K562 (cell line): ENCODE measurements at regions not wholly inside any gene's neighbourhood (a gene's known extent, or its start where the extent isn't known, plus 50 kb on each side); places are given as distances from the start of the nearest gene placed in this dataset.

Source experiments
- ATAC-seq: fragments of 200-7000 bp; cut with Tn5 transposase; 3 replicates; pipeline ENCODE4 v1.9.1; 2020; ENCODE audit warnings: moderate library complexity
- BruUV-seq: library from RNA; stranded (reverse); fragments of 400-500 nt; replicated peaks from 2 replicates; lab custom pipeline; 2021; lab: Mats Ljungman, UMichigan
- CTCF ChIA-PET: fragments of 300-600 bp; formaldehyde crosslinking; extraction: SDS; loops from one replicate; lab custom pipeline; 2021; ENCODE audit warnings: low intra/inter-chr PET ratio; lab: Yijun Ruan, JAX
- POLR2A ChIA-PET: fragments of 300-600, 350-650 bp; sonication (Branson Sonifier 250); formaldehyde crosslinking; extraction: SDS; loops from one replicate; lab custom pipeline; 2021; ENCODE audit warnings: antibody characterized with exemption, inconsistent platforms; lab: Yijun Ruan, JAX
- DNase-seq, 4 experiments: peaks; one replicate each; pipeline versions ENCODE4 v3.0.0 to v3.0.0-alpha.2; 2011 to 2018; ENCODE audit warnings: low spot score in 3 of 4, mixed read lengths in 3 of 4; ENCODE audit errors: extremely low read depth in 1 of 4
- FAIRE-seq: peaks from 2 replicates; lab custom pipeline; 2011; peaks lifted over from hg19 to GRCh38; lab: Jason Lieb, UNC
- H2AFZ ChIP-seq: 2 replicates; pipeline ENCODE4 v1.6.0; 2011; ENCODE audit warnings: low read depth, low read length, control low read depth, inconsistent platforms
- H3K27ac ChIP-seq: fragments of 200-600 bp; 3 replicates; pipeline ENCODE4 v1.8.0; 2011; ENCODE audit warnings: low read depth, mild to moderate bottlenecking, control low read depth, inconsistent platforms, low read length, moderate library complexity, mixed read lengths; ENCODE audit errors: extremely low read depth
- H3K27me3 ChIP-seq, 2 experiments: fragments of 300-600 bp in 1 of 2; 2 replicates in 1 of 2; 3 replicates in 1 of 2; pipeline versions ENCODE4 v1.6.0 to v1.8.0; 2011; ENCODE audit warnings: inconsistent platforms in 2 of 2, low read length in 2 of 2, mild to moderate bottlenecking in 1 of 2, mixed read lengths in 1 of 2, moderate library complexity in 1 of 2; ENCODE audit not compliant: control insufficient read depth in 2 of 2, insufficient read depth in 2 of 2
- H3K36me3 ChIP-seq: fragments of 300-600 bp; 3 replicates; pipeline ENCODE4 v1.8.0; 2011; ENCODE audit warnings: mild to moderate bottlenecking, low read length, inconsistent platforms; ENCODE audit not compliant: control insufficient read depth, insufficient read depth
- H3K4me1 ChIP-seq, 2 experiments: fragments of 200-600 bp in 1 of 2; replicated peaks in 1 of 2; 2 replicates in 1 of 2; 3 replicates in 1 of 2; pipeline versions ENCODE4 v1.5.1 to v1.8.0; 2011; ENCODE audit warnings: inconsistent platforms in 2 of 2, low read length in 2 of 2, mild to moderate bottlenecking in 1 of 2, mixed read lengths in 1 of 2, moderate library complexity in 1 of 2; ENCODE audit not compliant: control insufficient read depth in 2 of 2, insufficient read depth in 2 of 2
- H3K4me2 ChIP-seq: 2 replicates; pipeline ENCODE4 v1.6.1; 2011; ENCODE audit warnings: low read length, control low read depth, inconsistent platforms, mixed read lengths; ENCODE audit not compliant: insufficient read depth
- H3K4me3 ChIP-seq: fragments of 200-600 bp; sonication (generic), shearing (Covaris generic); 2 replicates; pipeline ENCODE4 v1.5.1; 2016; ENCODE audit warnings: control low read depth, inconsistent platforms
- H3K79me2 ChIP-seq: fragments of 200-600 bp; 3 replicates; pipeline ENCODE4 v1.8.0; 2011; ENCODE audit warnings: low read length, inconsistent platforms; ENCODE audit not compliant: control insufficient read depth, insufficient read depth
- H3K9ac ChIP-seq, 2 experiments: 2 replicates each; pipeline versions ENCODE4 v1.6.0 to v1.6.1; 2011; ENCODE audit warnings: low read depth in 2 of 2, low read length in 2 of 2, control low read depth in 1 of 2, inconsistent platforms in 1 of 2, mild to moderate bottlenecking in 1 of 2, mixed read lengths in 1 of 2; ENCODE audit not compliant: insufficient read depth in 1 of 2
- H3K9me1 ChIP-seq: one replicate; pipeline ENCODE4 v1.6.0; 2011; ENCODE audit warnings: inconsistent platforms, mild to moderate bottlenecking, low read length, moderate library complexity; ENCODE audit not compliant: control insufficient read depth, insufficient read depth
- H3K9me3 ChIP-seq: replicated peaks from 2 replicates; pipeline ENCODE4 v1.5.1; 2011; ENCODE audit warnings: low read depth, low read length, inconsistent platforms; ENCODE audit not compliant: control insufficient read depth, insufficient read depth
- H4K20me1 ChIP-seq: replicated peaks from 2 replicates; pipeline ENCODE4 v1.6.1; 2011; ENCODE audit warnings: low read length, inconsistent platforms, mixed read lengths; ENCODE audit not compliant: control insufficient read depth, insufficient read depth
- DACH1 ChIP-seq: fragments of 450-650 bp; IDR thresholded peaks from 2 replicates; pipeline ENCODE4 v1.6.1; 2018; ENCODE audit not compliant: partially characterized antibody
- DIDO1 ChIP-seq: fragments of 450-650 bp; IDR thresholded peaks from 2 replicates; pipeline ENCODE4 v1.6.1; 2016; ENCODE audit warnings: low read depth, missing biosample characterization, missing genetic modification characterization
- DPF2 ChIP-seq: fragments of 450-650 bp; IDR thresholded peaks from 2 replicates; pipeline ENCODE4 v1.6.1; 2016
- HIVEP1 ChIP-seq: fragments of 250-450 bp; sonication (Bioruptor Pico); IDR thresholded peaks from 2 replicates; pipeline ENCODE4 v1.4.0; 2020; ENCODE audit warnings: mild to moderate bottlenecking
- HMG20B ChIP-seq: fragments of 250-450 bp; sonication (Bioruptor Pico); IDR thresholded peaks from 2 replicates; pipeline ENCODE4 v1.5.0; 2021; ENCODE audit warnings: mild to moderate bottlenecking
- KDM2B ChIP-seq: fragments of 250-450 bp; sonication (Bioruptor Pico); IDR thresholded peaks from 2 replicates; pipeline ENCODE4 v1.8.0; 2021; ENCODE audit warnings: mild to moderate bottlenecking, moderate library complexity
- PHF20 ChIP-seq: fragments of 450-650 bp; IDR thresholded peaks from 2 replicates; pipeline ENCODE4 v1.6.1; 2018; ENCODE audit not compliant: partially characterized antibody
- SMARCB1 ChIP-seq: IDR thresholded peaks from 2 replicates; pipeline ENCODE4 v1.6.1; 2011; ENCODE audit warnings: improper control_type of control experiment, low read depth; ENCODE audit not compliant: insufficient read length
- TEAD1 ChIP-seq, 2 experiments: fragments of 450-650 bp in 1 of 2; sonication (generic) in 1 of 2; formaldehyde crosslinking; IDR thresholded peaks; 2 replicates each; pipeline versions ENCODE4 v1.4.0 to v1.8.0; 2020 to 2022; ENCODE audit warnings: mild to moderate bottlenecking in 2 of 2, missing genetic modification reagents in 1 of 2
- ZNF282 ChIP-seq: sonication (generic); formaldehyde crosslinking; IDR thresholded peaks from 2 replicates; pipeline ENCODE4 v1.8.1; 2023; ENCODE audit warnings: missing genetic modification reagents
- ZNF589 ChIP-seq: fragments of 200-800 bp; sonication (Bioruptor generic); IDR thresholded peaks from 2 replicates; pipeline ENCODE4 v1.6.1; 2016; ENCODE audit warnings: low read depth, missing genetic modification characterization, missing compliant biosample characterization
- WGBS: fragments of 100-300 bp; shearing (Covaris generic); methylation state at CpG from one replicate; pipeline ENCODE4 v1.1.6; 2016; ENCODE audit warnings: low coverage, mixed read lengths; ENCODE audit not compliant: insufficient coverage; ENCODE audit errors: missing lambda C conversion rate; 5-methylcytosine and 5-hydroxymethylcytosine counted together
- in situ Hi-C: fragments of 300-500 bp; cut with MboI; formaldehyde crosslinking; loops from 4 replicates; pipeline ENCODE4 v1.15.0; 2018; ENCODE audit warnings: inconsistent platforms, mixed read lengths
- intact Hi-C: fragments of 100-400 bp; cut with micrococcal nuclease; formaldehyde crosslinking; loops from 2 replicates; pipeline ENCODE4 v1.14.2; 2022
- TF ChIP-seq, protein P1 (sequence below): fragments of 450-650 bp; formaldehyde crosslinking; IDR thresholded peaks from 2 replicates; pipeline ENCODE4 v1.4.0; 2020; ENCODE audit warnings: mild to moderate bottlenecking, mixed read lengths
- TF ChIP-seq, protein P2 (sequence below): fragments of 250-450 bp; sonication (Bioruptor Pico); IDR thresholded peaks from 2 replicates; pipeline ENCODE4 v1.5.1; 2021; ENCODE audit warnings: mild to moderate bottlenecking
- TF ChIP-seq, protein P3 (sequence below): fragments of 450-650 bp; conservative IDR thresholded peaks from 2 replicates; pipeline ENCODE4 v1.6.1; 2016; ENCODE audit warnings: missing genetic modification characterization, low read depth, mild to moderate bottlenecking, control low read depth, missing compliant biosample characterization
- TF ChIP-seq, protein P4 (sequence below), 2 experiments: fragments of 450-650 bp; IDR thresholded peaks; 2 replicates each; pipeline ENCODE4 v1.6.1; 2016
- TF ChIP-seq, protein P5 (sequence below): fragments of 450-650 bp; formaldehyde crosslinking; IDR thresholded peaks from 2 replicates; pipeline ENCODE4 v1.4.0; 2020; ENCODE audit warnings: mild to moderate bottlenecking

DNA sequence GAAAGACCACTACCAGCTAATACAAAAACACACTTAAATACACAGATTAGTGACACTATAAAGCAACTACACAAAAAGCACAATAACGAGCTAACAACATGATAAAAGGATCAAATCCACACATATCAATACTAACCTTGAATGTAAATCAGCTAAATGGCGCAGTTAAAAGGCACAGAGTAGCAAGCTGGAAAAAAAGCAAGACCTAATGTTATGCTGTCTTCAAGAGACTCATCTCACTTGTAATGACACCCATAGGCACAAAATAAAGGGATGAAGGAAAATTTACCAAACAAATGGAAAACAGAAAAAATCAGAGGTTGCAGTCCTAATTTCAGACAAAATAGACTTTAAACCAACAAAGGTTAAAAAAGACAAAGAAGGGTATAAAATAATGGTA lies 86.3 kb downstream of the NUS1 start (continued):
- TF ChIP-seq, protein P1, sequence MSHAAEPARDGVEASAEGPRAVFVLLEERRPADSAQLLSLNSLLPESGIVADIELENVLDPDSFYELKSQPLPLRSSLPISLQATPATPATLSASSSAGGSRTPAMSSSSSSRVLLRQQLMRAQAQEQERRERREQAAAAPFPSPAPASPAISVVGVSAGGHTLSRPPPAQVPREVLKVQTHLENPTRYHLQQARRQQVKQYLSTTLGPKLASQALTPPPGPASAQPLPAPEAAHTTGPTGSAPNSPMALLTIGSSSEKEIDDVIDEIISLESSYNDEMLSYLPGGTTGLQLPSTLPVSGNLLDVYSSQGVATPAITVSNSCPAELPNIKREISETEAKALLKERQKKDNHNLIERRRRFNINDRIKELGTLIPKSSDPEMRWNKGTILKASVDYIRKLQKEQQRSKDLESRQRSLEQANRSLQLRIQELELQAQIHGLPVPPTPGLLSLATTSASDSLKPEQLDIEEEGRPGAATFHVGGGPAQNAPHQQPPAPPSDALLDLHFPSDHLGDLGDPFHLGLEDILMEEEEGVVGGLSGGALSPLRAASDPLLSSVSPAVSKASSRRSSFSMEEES, result no peak
- TF ChIP-seq, protein P2, sequence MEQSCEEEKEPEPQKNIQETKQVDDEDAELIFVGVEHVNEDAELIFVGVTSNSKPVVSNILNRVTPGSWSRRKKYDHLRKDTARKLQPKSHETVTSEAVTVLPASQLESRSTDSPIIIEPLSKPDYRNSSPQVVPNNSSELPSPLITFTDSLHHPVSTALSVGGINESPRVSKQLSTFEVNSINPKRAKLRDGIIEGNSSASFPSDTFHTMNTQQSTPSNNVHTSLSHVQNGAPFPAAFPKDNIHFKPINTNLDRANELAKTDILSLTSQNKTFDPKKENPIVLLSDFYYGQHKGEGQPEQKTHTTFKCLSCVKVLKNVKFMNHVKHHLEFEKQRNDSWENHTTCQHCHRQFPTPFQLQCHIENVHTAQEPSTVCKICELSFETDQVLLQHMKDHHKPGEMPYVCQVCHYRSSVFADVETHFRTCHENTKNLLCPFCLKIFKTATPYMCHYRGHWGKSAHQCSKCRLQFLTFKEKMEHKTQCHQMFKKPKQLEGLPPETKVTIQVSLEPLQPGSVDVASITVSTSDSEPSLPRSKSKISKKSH (CRISPR knock-in tag), result no peak
- no peak for TF ChIP-seq ZNF282 (CRISPR knock-in tag)
- TF ChIP-seq, all 486 proteins: peak for 0

DNA sequence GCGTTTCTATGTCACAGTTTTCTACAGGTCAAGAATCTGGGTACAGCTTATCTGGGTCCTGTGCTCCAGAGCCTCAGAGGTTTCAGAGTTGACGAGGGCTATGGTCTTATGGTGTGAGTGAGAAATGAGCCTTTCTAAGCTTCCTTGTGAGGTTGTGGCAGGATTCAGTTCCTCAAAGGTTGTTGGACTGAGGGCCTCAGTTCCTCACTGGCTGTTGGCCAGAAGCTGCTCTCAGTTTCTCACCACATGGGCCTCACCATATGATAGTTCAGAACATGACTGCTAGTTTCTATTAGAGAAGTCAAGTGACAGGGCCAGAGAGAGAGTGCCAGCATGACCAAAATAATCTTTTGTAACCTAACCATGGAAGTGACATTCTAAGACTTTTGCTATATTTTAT lies 96.1 kb downstream of the NUS1 start:
- BruUV-seq, result no TSS peak
- in situ Hi-C loops (no loop called here), intact Hi-C loops (loop anchor here (10.0 kb wide), 1 partner anchor 317 kb away; no protein-coding TSS in a partner anchor)
- H3K4me1 ChIP-seq, result no peaks in the 10 kb centered on the region
- no peak for DNase-seq
- no peak for FAIRE-seq
- no peak overlapping the region for H3K27ac ChIP-seq
- no peaks in the 10 kb centered on the region for H3K9me1 ChIP-seq
- H3K4me3 ChIP-seq, result no peak overlapping the region
- ATAC-seq, result no peak
- TF ChIP-seq TEAD1 (CRISPR knock-in tag; IDR thresholded peaks at IDR 0.05), result no peak
- no peak for TF ChIP-seq SMARCB1
- TF ChIP-seq, protein P3, sequence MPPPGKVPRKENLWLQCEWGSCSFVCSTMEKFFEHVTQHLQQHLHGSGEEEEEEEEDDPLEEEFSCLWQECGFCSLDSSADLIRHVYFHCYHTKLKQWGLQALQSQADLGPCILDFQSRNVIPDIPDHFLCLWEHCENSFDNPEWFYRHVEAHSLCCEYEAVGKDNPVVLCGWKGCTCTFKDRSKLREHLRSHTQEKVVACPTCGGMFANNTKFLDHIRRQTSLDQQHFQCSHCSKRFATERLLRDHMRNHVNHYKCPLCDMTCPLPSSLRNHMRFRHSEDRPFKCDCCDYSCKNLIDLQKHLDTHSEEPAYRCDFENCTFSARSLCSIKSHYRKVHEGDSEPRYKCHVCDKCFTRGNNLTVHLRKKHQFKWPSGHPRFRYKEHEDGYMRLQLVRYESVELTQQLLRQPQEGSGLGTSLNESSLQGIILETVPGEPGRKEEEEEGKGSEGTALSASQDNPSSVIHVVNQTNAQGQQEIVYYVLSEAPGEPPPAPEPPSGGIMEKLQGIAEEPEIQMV (tag), result no peak
- TF ChIP-seq DPF2, result no peak
- no peak for TF ChIP-seq HMG20B (CRISPR knock-in tag)
- TF ChIP-seq, protein P4, sequence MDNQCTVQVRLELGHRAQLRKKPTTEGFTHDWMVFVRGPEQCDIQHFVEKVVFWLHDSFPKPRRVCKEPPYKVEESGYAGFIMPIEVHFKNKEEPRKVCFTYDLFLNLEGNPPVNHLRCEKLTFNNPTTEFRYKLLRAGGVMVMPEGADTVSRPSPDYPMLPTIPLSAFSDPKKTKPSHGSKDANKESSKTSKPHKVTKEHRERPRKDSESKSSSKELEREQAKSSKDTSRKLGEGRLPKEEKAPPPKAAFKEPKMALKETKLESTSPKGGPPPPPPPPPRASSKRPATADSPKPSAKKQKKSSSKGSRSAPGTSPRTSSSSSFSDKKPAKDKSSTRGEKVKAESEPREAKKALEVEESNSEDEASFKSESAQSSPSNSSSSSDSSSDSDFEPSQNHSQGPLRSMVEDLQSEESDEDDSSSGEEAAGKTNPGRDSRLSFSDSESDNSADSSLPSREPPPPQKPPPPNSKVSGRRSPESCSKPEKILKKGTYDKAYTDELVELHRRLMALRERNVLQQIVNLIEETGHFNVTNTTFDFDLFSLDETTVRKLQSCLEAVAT (IDR thresholded peaks at IDR 0.05), result no peak
- no peak for TF ChIP-seq PHF20
- TF ChIP-seq KDM2B (CRISPR knock-in tag), result no peak
- TF ChIP-seq, protein P5, sequence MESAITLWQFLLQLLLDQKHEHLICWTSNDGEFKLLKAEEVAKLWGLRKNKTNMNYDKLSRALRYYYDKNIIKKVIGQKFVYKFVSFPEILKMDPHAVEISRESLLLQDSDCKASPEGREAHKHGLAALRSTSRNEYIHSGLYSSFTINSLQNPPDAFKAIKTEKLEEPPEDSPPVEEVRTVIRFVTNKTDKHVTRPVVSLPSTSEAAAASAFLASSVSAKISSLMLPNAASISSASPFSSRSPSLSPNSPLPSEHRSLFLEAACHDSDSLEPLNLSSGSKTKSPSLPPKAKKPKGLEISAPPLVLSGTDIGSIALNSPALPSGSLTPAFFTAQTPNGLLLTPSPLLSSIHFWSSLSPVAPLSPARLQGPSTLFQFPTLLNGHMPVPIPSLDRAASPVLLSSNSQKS (CRISPR knock-in tag), result no peak
- TF ChIP-seq DIDO1 (tag), result no peak
- TF ChIP-seq DACH1, result no peak
- TF ChIP-seq HIVEP1 (CRISPR knock-in tag), result no peak
- TF ChIP-seq ZNF589 (CRISPR knock-in tag), result no peak
- H4K20me1 ChIP-seq, result no peaks in the 10 kb centered on the region
- ChIA-PET POLR2A (no interaction called here), CTCF (no interaction called here)
- no peak overlapping the region for H2AFZ ChIP-seq
- 0% methylated on average over 2 of the region's 2 CpGs for WGBS
- H3K9ac ChIP-seq, result no peak overlapping the region
- peaks cover 0 to 2% of the 10 kb centered on the region in 2 experiments; a peak in 1 of 5 replicates for H3K27me3 ChIP-seq
- no peaks in the 10 kb centered on the region for H3K36me3 ChIP-seq
- no peak overlapping the region for H3K4me2 ChIP-seq
- no peaks in the 10 kb centered on the region for H3K9me3 ChIP-seq
- H3K79me2 ChIP-seq, result no peaks in the 10 kb centered on the region
